ENCODE measurements at regions not wholly inside any gene's neighbourhood (a gene's known extent, or its start where the extent isn't known, plus 50 kb on each side); places are given as distances from the start of the nearest gene placed in this dataset.

- TF ChIP-seq EZH2 (IDR thresholded peaks at IDR 0.05; ENCODE audit: borderline replicate concordance, low read depth, low read length, severe bottlenecking) = no peak
- TF ChIP-seq, protein P1, sequence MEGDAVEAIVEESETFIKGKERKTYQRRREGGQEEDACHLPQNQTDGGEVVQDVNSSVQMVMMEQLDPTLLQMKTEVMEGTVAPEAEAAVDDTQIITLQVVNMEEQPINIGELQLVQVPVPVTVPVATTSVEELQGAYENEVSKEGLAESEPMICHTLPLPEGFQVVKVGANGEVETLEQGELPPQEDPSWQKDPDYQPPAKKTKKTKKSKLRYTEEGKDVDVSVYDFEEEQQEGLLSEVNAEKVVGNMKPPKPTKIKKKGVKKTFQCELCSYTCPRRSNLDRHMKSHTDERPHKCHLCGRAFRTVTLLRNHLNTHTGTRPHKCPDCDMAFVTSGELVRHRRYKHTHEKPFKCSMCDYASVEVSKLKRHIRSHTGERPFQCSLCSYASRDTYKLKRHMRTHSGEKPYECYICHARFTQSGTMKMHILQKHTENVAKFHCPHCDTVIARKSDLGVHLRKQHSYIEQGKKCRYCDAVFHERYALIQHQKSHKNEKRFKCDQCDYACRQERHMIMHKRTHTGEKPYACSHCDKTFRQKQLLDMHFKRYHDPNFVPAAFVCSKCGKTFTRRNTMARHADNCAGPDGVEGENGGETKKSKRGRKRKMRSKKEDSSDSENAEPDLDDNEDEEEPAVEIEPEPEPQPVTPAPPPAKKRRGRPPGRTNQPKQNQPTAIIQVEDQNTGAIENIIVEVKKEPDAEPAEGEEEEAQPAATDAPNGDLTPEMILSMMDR (IDR thresholded peaks at IDR 0.05; ENCODE audit: borderline replicate concordance, extremely low read depth, low read length, poor library complexity, severe bottlenecking) = no peak
These were observed 1699.3 kb upstream of the CDH9 start for GRCh38 chr5:28737682-28738081.

Measured in DND-41 (cell line).